ENCODE measurements at regions not wholly inside any gene's neighbourhood (a gene's known extent, or its start where the extent isn't known, plus 50 kb on each side); places are given as distances from the start of the nearest gene placed in this dataset.

DNA sequence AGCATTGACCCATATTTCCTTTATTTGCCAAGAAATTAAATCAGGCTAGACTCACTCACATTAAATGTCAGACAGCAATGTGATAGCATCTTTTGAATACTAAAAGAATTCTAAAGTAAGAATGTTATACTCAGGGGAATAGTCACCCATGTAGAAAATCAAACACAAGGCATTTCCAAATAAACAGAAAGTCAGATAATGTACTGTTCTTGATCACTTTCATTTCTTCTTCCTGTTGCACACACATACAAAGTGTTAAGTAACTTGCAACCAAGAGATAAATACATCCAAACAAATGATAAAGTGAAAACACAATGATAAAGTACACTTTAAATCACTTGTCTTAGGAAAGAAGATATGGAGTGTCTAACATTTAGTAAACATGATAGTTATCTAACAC lies 1366.6 kb upstream of the MIR17HG start:
- TF ChIP-seq POLR2AphosphoS5 (IDR thresholded peaks at IDR 0.05; ENCODE audit: low read depth) (no peak), EZH2phosphoT487 (IDR thresholded peaks at IDR 0.05; ENCODE audit: unreplicated experiment) (no peak), NANOG (IDR thresholded peaks at IDR 0.05; ENCODE audit: borderline replicate concordance) (no peak), JUNB (IDR thresholded peaks at IDR 0.05; ENCODE audit: unreplicated experiment) (no peak), CREB1 (CRISPR knock-in tag; IDR thresholded peaks at IDR 0.05; ENCODE audit: low read depth) (no peak), ZNF331 (CRISPR knock-in tag; IDR thresholded peaks at IDR 0.05; ENCODE audit: low read depth) (no peak)
- TF ChIP-seq, protein P1, sequence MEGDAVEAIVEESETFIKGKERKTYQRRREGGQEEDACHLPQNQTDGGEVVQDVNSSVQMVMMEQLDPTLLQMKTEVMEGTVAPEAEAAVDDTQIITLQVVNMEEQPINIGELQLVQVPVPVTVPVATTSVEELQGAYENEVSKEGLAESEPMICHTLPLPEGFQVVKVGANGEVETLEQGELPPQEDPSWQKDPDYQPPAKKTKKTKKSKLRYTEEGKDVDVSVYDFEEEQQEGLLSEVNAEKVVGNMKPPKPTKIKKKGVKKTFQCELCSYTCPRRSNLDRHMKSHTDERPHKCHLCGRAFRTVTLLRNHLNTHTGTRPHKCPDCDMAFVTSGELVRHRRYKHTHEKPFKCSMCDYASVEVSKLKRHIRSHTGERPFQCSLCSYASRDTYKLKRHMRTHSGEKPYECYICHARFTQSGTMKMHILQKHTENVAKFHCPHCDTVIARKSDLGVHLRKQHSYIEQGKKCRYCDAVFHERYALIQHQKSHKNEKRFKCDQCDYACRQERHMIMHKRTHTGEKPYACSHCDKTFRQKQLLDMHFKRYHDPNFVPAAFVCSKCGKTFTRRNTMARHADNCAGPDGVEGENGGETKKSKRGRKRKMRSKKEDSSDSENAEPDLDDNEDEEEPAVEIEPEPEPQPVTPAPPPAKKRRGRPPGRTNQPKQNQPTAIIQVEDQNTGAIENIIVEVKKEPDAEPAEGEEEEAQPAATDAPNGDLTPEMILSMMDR (conservative IDR thresholded peaks at IDR 0.05; ENCODE audit: low read depth in 2 of 2), result no peak

Measured in GM23338 (cell line).